ENCODE measurements at regions not wholly inside any gene's neighbourhood (a gene's known extent, or its start where the extent isn't known, plus 50 kb on each side); places are given as distances from the start of the nearest gene placed in this dataset.
A peak's percentile ranks its signal among the peaks of the same experiment; 100 is the strongest.

DNA sequence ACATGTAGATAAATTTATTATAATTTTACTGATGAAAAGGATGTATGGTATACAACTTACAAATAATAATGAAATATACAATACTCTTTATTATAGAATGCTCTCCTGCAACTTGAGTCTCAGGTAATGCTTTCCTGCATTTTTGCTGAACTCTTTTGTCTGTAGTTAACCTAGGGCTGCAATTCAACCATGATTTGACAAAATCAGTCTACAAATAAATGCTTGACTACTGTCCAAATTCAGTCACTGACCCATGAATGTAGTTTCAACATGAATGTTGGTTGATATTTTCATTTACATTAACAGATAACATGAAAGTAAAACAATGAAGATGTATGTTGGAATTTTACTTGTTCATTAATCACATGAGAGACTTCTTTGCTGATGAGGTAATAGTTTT lies 320.9 kb downstream of the ZSWIM6 start:
- DNase-seq (ENCODE audit: low read depth), result no peak

DNA sequence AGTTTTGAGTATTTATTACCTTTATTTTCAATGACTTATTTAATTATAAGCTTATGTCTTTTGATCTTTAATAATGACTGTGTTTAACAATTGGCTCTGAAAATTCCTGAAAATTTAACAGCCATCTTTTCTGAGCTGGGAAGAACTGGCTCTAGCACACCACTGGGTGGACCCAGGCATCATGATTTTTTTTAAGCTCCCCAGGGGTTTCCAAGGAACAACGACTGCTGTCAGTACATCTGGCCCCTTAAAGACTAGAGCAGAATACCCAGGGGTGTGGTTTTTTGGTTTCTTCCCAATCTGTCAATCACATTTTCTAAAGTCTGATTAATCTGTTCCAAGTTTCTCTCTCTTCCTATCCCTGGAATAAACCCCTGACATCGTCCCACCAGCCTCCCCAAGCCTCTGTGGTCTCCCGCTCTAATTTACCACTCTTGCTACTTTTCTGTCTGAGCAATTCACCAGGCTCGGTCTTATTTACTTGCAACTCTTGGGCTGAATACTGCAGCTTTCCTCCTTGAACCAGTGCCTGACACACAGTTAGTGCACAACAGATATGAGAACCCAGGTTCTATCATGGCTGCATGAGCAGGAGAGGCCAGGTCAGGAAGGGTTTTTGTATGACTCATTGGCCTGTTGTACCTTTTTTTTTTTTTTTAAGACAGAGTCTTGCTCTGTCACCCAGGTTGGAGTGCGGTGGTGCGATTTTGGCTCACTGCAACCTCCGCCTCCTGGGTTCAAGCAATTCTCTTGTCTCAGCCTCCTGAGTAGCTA lies 321.9 kb downstream of the ZSWIM6 start:
- no peak for DNase-seq (ENCODE audit: low read depth)

DNA sequence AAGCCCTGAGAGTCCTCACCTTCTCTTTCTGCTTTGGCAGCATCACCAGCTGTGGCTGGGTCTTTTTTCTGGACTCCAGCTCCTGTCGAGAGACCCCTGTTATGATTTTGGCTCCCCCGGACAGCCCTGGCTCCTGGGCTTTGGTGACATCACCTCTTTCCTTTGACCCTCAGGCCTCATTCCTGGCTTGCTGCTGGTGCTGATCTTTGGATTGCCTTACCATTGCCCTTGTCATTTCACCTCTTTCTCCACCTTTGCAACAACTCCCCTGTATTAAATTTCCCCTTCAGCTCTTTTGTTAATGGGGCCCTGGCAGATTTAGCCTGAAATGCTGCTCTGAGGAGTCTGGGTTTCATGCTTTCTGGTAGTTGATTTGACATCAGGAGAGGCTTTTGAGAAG lies 322.8 kb downstream of the ZSWIM6 start:
- no peak for DNase-seq (ENCODE audit: low read depth)

DNA sequence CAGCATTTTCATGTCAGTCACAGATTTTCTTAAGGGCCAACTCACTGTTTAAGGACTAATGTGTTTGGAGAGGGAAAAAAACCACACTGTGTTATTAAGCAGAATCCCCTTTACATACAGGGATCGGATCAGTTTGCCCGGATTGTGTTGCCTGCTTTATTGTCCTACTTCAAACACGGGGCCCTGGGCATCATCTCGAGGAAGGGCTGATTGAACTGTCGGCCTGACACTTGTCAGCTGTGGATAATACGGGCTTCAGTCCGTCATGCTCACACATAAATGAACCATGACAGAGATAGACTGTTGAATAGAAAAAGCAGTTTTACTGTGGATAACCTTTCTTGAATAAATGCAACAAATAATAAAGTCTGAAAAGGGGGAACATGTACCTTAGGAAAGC lies 325.0 kb downstream of the ZSWIM6 start:
- no peak for DNase-seq (ENCODE audit: low read depth)

DNA sequence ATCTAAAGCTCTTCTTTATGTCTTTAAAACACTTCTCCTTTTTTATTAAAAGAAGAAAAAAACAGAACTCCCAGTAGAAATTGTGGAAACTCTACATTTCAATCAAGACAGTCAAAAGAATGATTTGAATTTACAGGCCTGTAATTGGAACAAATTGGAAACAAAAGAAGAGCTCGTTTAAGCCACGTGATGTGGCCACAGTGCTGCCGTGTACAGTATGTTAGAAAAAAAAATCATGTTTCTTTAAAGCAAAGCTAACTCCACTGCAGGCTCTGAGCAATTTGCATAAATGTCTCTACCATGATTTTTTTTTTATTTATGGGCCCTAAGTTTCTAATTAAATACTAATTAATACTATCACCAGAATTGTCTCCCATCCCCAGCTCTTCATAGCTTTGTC lies 325.6 kb downstream of the ZSWIM6 start:
- DNase-seq (ENCODE audit: low read depth), result no peak

DNA sequence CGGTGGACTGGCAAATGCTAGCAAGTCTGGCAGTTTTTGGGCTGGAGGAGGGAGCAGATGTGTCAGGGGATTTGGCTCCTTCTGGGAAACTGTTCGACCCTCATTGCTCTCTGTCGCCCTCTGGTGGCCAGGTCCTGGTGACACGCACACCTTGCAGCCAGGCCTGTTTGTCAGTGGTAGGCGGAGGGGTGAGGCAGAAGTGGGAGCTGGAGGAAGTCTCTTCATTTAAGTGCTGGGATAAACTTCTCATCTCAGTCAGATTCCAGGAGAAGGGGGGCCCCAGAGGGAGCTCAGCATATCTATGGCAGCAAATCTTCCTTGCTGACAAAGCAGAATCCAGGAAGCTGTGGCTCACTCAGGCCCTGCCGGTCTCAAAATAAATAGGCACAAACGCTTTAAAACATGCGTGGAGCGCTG lies 326.5 kb downstream of the ZSWIM6 start:
- DNase-seq (ENCODE audit: low read depth), result peak; percentile 35

DNA sequence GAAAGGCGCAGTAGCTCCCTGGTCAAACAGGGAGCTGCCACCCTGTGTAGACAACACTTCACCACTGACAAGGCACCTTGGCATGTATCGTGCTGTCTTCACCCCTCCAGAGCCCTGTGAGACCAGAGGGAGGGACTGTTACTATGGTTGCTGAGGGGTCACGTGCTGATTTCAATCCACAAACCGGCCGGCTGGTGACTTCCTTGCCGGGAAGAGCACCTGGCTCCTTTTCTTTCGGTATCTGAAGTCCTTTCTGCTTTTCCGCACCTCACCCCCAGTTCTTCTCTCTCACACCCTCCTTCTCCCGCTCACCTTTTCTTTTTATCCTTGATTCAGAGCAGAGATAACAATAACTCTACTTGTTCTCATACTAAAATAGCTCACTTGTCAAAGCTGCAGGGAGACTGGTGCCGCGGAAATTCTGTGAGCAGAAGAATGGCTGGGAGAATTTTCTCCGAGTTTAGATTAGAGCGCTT lies 327.2 kb downstream of the ZSWIM6 start:
- no peak for DNase-seq (ENCODE audit: low read depth)

DNA sequence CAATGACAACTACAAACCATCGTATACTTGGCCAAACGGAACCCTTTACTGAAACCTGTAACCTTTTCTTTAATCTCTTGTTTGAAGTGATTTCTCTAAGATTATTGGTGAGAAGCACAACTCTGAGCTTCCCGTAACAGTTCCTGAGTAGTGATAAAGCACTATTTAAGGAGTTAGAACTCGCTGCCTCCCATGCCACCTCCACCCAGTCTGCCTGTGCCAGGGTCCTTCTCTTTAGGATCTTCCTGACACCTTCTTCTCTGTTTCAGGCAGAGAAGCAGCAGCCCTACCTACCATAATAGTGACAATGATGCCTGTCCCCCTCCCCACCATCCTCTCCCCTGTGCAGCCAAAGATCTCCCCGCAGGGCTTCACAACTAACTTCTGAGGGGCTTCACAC lies 330.6 kb downstream of the ZSWIM6 start:
- DNase-seq (ENCODE audit: low read depth), result no peak

DNA sequence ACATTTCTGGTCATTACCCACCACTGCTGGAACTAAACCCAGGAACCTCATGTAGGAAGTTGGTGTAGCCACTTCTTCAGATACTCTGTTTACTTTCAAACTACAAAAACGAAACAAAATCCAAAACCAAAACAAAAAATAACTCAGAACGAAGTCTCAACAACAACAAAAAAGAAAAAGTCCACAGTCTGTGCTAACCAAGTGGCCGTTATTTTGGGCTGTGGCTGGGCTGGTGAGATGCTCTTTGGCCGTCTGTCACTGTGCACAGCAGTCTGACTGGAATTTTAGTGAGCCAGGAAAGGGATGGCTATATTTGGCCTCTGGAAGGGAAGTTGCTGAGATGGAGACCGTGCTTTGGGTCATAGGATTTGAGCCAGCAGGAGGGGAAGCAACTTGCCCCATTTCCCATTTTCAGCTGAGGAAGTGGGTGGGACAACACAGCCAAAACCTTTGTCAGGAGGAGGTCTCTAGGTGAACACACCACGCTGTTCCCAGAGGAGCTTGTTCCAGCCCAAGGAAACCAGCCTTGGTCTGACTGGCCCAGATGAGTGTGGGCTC lies 334.1 kb downstream of the ZSWIM6 start:
- DNase-seq (ENCODE audit: low read depth), result no peak

DNA sequence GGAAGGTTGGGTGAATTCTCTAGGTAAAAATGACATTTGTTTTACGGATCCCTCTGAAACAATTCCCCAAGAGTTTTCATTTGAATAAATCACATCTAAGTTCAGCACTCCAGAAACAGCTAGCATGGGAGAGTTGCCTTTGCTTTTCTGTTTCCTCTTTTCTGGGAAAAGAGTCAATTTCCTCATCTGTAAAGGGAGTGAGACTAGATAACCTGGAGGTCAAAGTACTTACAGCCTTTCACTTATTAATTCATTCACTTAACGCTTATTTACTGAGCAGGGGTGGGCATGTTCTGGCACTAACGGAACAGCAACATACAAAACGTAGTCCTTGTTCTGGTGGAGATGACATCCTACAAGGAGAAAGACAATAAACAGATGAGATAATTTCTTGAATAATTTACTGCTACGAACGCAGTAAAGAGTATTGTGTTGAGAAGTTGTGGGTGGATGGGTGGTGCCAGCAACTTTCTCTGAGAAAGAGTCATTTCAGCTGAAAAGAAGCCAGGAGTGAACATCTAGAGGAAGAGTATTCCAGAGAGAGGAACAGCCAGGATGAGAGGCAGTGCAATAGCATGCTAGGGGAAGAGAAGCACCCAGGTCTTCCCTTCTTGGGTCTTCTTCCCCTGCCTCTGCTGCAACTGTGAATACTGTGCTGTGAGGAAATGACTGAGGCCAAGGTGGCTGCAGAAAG lies 335.6 kb downstream of the ZSWIM6 start:
- no peak for DNase-seq (ENCODE audit: low read depth)

DNA sequence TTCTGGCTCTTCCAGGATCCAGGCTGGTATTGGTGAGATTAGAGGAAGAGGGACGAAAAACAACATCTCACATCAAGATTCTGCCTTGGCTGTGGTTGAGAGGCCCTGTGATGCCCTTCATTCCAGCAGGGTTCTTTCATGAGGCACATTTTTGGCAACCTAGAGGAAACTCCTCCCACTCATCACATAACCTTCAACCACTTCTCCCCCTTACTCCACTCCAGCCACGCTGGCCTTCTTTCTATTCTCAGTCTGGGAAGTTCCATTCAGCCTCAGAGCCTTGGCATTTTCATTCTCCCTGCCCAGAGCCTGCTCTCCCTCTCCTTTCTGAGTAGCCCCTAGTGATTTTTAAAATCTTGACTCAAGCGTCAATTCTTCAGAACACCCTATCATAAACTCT lies 337.5 kb downstream of the ZSWIM6 start:
- no peak for DNase-seq (ENCODE audit: low read depth)

DNA sequence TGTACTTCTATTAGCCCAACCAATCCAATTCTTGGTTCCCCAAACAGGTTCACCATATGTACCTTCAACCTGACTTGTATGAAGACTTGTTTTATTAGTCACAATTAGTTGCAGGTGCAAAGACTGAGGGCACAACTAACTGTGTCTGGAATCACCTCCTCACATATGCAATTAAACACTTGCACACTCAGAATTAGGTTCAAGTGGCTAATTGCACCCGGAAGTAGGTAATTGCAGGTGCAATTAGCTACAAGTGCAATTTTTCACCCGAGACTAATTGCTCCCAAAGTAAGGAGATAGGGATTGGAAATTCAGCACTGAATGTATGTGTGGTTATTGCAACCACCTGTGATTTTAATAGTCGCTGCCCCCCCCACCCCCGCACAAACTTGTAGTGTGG lies 338.9 kb downstream of the ZSWIM6 start:
- no peak for DNase-seq (ENCODE audit: low read depth)

DNA sequence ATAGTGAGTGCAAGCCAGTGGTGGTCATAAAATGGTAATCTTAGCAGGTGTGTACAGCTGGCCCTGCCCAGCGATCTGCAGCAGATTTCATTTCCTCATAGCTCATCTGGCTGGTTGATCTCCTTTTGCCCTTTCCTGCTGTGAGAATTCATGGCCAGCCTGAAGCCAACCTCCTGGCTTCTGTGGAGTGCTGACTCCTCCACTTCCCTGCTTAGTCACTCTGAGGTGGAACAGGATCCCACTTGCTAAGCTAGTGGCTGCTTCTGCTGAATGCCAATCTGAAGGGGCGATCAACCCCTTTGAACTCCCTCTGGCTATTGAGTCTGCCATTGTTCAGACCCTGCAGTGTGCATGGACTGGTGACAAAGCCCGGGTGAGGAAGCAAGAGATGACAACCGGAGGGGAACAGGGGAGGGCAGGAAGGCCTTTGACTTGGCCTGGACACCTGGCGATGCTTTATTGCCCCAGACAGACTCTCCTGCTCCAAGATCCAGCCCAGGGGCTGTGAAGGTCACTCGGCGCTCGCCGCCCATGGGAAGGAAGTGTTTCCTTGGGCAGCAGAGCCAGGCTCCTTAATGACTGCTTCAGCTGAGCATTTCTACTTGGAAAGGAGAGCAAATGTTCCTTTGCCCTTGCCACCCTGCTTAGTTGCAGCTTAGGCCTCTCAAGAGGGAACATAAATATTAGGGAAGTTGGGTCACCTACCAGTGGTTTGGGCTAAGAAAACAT lies 341.1 kb downstream of the ZSWIM6 start:
- no peak for DNase-seq (ENCODE audit: low read depth)

DNA sequence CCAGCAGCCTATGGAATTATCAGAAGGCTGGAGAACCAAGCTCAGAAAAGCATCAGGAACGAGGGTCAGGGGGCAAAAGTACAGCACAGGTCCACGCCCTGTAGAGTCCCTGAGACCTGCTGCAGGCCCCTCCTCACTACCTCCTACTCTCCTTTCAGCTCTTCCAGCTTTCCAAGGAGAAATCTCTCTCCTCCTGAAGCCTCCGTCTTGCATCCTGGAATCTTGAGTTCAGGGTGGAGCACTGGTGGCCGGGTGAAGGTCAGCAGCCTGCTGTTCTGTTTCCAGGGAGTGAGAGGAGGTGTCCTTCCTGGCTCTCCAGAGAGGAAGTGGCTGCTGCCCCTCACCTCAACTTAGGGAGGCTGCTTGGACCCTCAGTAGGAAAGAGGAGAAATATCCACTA lies 342.3 kb downstream of the ZSWIM6 start:
- no peak for DNase-seq (ENCODE audit: low read depth)

DNA sequence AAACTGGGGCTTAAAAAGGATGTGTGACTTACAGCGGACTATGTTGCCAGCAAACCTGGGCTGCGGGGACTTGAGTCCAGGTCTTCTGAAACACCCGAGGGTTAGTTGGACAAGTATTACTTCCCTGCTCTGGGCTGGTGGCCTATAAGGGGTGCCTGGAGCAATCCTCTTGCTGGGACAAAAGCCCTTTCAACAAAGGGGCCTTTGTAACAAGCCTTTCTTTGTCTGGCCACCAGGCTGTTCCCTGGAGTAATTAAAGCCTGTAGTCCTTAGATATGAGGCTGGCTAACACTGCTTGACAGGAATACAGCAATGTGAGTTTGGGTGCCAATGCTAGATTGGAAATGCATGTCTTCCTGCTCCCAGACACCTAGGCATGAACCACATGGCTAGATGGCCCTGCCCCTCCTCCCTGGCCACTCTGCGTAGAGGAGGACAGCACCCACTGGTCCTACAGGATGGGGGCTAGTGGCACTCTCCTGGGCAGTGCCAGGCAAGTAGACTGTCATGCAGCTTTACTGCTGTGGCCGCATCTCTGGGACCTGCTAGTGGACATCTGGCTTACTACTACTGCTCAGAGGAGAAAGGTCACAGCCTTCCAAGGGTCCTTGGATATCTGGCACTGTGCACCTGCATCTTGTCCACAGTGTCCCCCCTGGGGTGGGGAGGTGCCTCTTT lies 343.1 kb downstream of the ZSWIM6 start:
- DNase-seq (ENCODE audit: low read depth), result no peak

DNA sequence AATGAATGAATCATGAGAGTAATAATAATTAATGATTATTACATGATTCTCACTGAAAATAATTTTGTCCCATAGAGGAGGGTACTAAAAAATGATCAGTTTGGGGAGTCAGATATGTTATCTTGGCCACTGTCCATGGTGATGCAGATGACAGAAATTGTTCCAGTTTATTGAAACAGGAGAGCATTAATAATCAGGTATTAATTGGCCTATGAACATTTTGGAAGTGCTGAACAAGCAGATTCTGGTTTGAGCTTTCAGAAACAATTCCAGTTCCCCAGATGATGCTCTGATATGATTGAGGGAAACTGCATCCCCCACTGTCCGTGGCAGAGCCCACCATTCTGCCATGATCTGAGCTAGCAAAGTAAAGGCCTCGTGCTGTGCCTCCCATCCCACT lies 345.2 kb downstream of the ZSWIM6 start:
- DNase-seq (ENCODE audit: low read depth), result no peak

DNA sequence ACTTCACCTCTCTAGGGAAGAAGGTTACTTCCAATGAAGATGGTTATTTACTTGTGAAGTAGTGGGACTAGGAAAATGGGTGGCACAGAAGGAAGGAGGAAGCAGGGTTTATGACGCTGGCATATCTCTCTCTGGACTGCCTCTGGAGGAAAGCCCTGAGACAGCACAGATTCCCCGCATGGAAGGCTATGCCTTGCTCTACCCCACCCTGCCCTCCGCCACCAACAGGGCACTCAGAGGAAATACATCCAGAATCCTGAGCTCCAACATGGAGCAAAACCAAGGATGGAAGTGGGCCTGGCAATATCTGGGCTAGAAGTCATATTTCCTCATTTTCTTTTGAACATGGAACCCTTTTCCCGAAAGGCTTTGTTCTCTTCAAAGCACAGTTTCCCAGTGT lies 346.9 kb downstream of the ZSWIM6 start:
- no peak for DNase-seq (ENCODE audit: low read depth)

DNA sequence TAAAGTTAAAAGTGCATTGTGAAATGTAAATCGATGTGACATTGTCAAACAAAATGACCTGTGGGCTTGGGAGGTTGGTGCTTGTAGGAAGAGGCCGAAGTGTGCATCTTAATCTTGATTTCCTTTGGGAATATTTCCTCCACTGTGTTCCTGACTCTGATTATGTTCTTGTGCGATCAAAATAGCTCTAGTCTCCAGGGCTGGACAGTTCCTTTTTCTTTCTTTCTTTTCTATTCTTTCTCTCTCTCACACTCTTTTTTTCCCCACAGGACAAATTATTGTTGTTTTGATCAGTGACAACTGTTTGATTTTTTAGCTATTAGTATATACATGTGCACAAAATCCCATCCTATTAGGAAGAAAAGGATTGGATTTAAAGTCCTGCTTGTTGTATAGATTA lies 347.5 kb downstream of the ZSWIM6 start:
- no peak for DNase-seq (ENCODE audit: low read depth)

DNA sequence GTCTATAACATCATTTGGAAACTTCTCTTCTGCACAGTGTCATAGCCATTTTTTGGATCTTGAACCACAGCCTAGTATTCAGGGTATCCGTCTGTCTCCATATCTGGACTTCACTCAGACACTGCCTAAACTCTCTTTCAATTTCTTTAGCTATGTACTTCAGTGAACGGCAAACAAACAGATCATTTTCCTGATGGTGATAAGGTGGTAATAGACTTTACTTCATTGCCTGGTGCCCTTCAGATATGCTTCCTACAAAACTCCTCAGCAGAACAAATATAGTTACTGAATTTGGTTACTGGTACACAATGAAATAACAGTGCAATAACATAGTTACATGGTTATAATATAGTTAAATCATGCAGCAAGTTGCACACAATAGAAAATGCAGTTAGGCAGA lies 348.2 kb downstream of the ZSWIM6 start:
- DNase-seq (ENCODE audit: low read depth), result no peak

DNA sequence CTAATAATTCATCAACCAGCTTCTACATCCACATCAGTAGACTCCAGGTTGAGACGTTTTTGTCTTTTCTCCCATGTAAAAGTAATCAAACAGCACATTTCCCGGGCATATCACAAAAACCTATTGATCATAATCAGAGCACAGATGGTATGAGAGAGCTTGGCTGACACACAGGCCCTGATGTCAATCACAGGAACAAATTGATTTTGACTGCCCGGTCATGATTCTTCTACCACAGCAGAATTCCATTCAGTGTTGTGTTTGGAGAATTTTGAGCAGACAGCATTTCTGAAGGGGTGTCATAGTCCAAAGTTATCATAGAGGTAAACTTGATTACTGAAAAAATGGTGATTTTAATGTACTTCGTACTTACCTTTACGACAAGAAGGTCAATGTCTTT lies 351.1 kb downstream of the ZSWIM6 start:
- DNase-seq (ENCODE audit: low read depth), result no peak

DNA sequence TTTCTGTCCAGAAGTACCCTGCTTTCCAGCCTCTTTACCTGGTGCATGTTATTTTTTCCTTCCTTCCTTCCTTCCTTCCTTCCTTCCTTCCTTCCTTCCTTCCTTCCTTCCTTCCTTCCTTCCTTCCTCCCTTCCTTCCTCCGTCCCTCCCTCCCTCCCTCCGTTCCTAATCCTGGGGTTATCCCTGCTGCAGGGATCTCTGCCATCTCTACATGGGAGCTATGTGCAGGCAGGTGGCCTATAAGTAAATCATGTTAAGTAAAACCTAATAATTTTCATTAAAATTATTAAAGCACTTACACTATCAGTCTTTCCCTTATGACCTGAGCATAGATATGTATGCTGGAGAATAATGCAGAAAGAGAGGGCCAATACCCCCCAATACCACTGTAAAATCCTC lies 351.9 kb downstream of the ZSWIM6 start:
- DNase-seq (ENCODE audit: low read depth), result no peak

All from GM04504 (cell line).